RCC 7860 (cell line): ENCODE measurements at regions not wholly inside any gene's neighbourhood (a gene's known extent, or its start where the extent isn't known, plus 50 kb on each side); places are given as distances from the start of the nearest gene placed in this dataset.
A peak's percentile ranks its signal among the peaks of the same experiment; 100 is the strongest.
"Not testable (repeated sequence)": the region's sequence is repeated elsewhere in the genome, so short reads cannot be mapped to it uniquely, and the experiment has no call there.

Experiments used
- DNase-seq: peaks from one replicate; pipeline ENCODE4 v3.0.0-alpha.2; 2015; ENCODE audit warnings: low spot score
- FAIRE-seq: peaks from 2 replicates; lab custom pipeline; 2012; peaks lifted over from hg19 to GRCh38; lab: Jason Lieb, UNC

GRCh38 chr6:179340-179950 lies 112.8 kb upstream of the DUSP22 start:
- FAIRE-seq: no peak

GRCh38 chr6:180091-180694 lies 112.1 kb upstream of the DUSP22 start:
- FAIRE-seq, DNase-seq: not testable (repeated sequence)

More at GRCh38 chr6:179340-179950, 112.8 kb upstream of the DUSP22 start:
- no peak for DNase-seq

- FAIRE-seq (no peak), DNase-seq (no peak)
Observed at GRCh38 chr6:181049-181654, 111.1 kb upstream of the DUSP22 start.

- DNase-seq (no peak), FAIRE-seq (no peak)
Observed at GRCh38 chr6:183668-184067, 108.6 kb upstream of the DUSP22 start.

GRCh38 chr6:184161-184700 lies 108.1 kb upstream of the DUSP22 start:
- FAIRE-seq (no peak), DNase-seq (no peak)

GRCh38 chr6:186340-186965 lies 105.8 kb upstream of the DUSP22 start:
- FAIRE-seq: no peak
- DNase-seq: no peak

GRCh38 chr6:187210-187861 lies 105.0 kb upstream of the DUSP22 start:
- DNase-seq: no peak
- FAIRE-seq: no peak

GRCh38 chr6:188821-189655 lies 103.2 kb upstream of the DUSP22 start:
- FAIRE-seq (no peak), DNase-seq (peak; percentile 48)

GRCh38 chr6:189676-190075 lies 102.6 kb upstream of the DUSP22 start:
- FAIRE-seq (no peak), DNase-seq (no peak)

- no peak for DNase-seq
- no peak for FAIRE-seq
Observed at GRCh38 chr6:190596-191395, 101.5 kb upstream of the DUSP22 start.

- FAIRE-seq (no peak), DNase-seq (no peak)
Observed at GRCh38 chr6:191487-192312, 100.6 kb upstream of the DUSP22 start.

GRCh38 chr6:192313-192664 lies 100.0 kb upstream of the DUSP22 start:
- FAIRE-seq: no peak
- DNase-seq: no peak

- FAIRE-seq (no peak), DNase-seq (no peak)
Observed at GRCh38 chr6:193180-193579, 99.1 kb upstream of the DUSP22 start.

- no peak for FAIRE-seq
Observed at GRCh38 chr6:193773-194310, 98.4 kb upstream of the DUSP22 start.

GRCh38 chr6:195861-196360 lies 96.4 kb upstream of the DUSP22 start:
- no peak for FAIRE-seq

More at GRCh38 chr6:193773-194310, 98.4 kb upstream of the DUSP22 start:
- no peak for DNase-seq

GRCh38 chr6:196543-196942 lies 95.7 kb upstream of the DUSP22 start:
- no peak for DNase-seq
- FAIRE-seq: no peak

More at GRCh38 chr6:195861-196360, 96.4 kb upstream of the DUSP22 start:
- DNase-seq: no peak

- DNase-seq (no peak), FAIRE-seq (no peak)
Observed at GRCh38 chr6:203661-204060, 88.6 kb upstream of the DUSP22 start.

GRCh38 chr6:206264-206663 lies 86.0 kb upstream of the DUSP22 start:
- DNase-seq (no peak), FAIRE-seq (no peak)
